ENCODE measurements at regions not wholly inside any gene's neighbourhood (a gene's known extent, or its start where the extent isn't known, plus 50 kb on each side); places are given as distances from the start of the nearest gene placed in this dataset.

GRCh38 chr11:45087900-45088160 lies 58.6 kb upstream of the PRDM11 start:
- H3K9me3 ChIP-seq (ENCODE audit: control insufficient read depth, insufficient read depth, low read length): no peaks in the 10 kb centered on the region
- H3K27me3 ChIP-seq (ENCODE audit: control insufficient read depth, insufficient read depth, low read length): peaks cover 25% of the 10 kb centered on the region
- H3K27ac ChIP-seq (ENCODE audit: low read depth, low read length): no peak overlapping the region
- ChIA-PET CTCF (interaction anchor here (1.6 to 2.7 kb wide), 3 partner anchors 16 to 151 kb away, joined by 4 to 10 read pairs (median 7); no protein-coding TSS in a partner anchor), POLR2A (no interaction called here)
- H3K4me3 ChIP-seq (ENCODE audit: low read depth, low read length): no peak overlapping the region
- DNase-seq (ENCODE audit: low read depth, low spot score): no peak
- no peak for TF ChIP-seq CTCF (IDR thresholded peaks at IDR 0.05; ENCODE audit: low read depth, low read length)

GRCh38 chr11:45089251-45089650 lies 57.2 kb upstream of the PRDM11 start:
- POLR2A ChIA-PET: interaction anchor here (0.5 kb wide), 1 partner anchor 768 kb away, joined by 5 read pairs; no protein-coding TSS in a partner anchor
- peaks cover 19% of the 10 kb centered on the region for H3K27me3 ChIP-seq (ENCODE audit: control insufficient read depth, insufficient read depth, low read length)
- H3K27ac ChIP-seq (ENCODE audit: low read depth, low read length): peak overlapping the region; percentile 52
- CTCF ChIA-PET: interaction anchor here (0.7 to 1.6 kb wide), 2 partner anchors 14 to 161 kb away, joined by 4 to 5 read pairs; no protein-coding TSS in a partner anchor
- TF ChIP-seq CTCF (IDR thresholded peaks at IDR 0.05; ENCODE audit: low read depth, low read length): no peak
- no peak overlapping the region for H3K4me3 ChIP-seq (ENCODE audit: low read depth, low read length)
- peak; percentile 68 for DNase-seq (ENCODE audit: low read depth, low spot score)
- H3K9me3 ChIP-seq (ENCODE audit: control insufficient read depth, insufficient read depth, low read length): no peaks in the 10 kb centered on the region

- Histone ChIP-seq H3K4me3 (ENCODE audit: low read depth, low read length) (no peak overlapping the region), H3K9me3 (ENCODE audit: control insufficient read depth, insufficient read depth, low read length) (no peaks in the 10 kb centered on the region), H3K27me3 (ENCODE audit: control insufficient read depth, insufficient read depth, low read length) (peaks cover 21% of the 10 kb centered on the region), H3K27ac (ENCODE audit: low read depth, low read length) (peak overlapping the region; percentile 52)
- POLR2A ChIA-PET: interaction anchor here (0.5 kb wide), 1 partner anchor 767 kb away, joined by 5 read pairs; no protein-coding TSS in a partner anchor
- CTCF ChIA-PET: interaction anchor here (0.7 kb wide), 1 partner anchor 161 kb away, joined by 5 read pairs; no protein-coding TSS in a partner anchor
- TF ChIP-seq CTCF (IDR thresholded peaks at IDR 0.05; ENCODE audit: low read depth, low read length): peak; percentile 28; the same call in 1 of the 2 replicates
- no peak for DNase-seq (ENCODE audit: low read depth, low spot score)
Measured at GRCh38 chr11:45089676-45090499, 56.6 kb upstream of the PRDM11 start.

- Histone ChIP-seq H3K27me3 (ENCODE audit: control insufficient read depth, insufficient read depth, low read length) (peaks cover 28% of the 10 kb centered on the region), H3K4me3 (ENCODE audit: low read depth, low read length) (no peak overlapping the region), H3K27ac (ENCODE audit: low read depth, low read length) (no peak overlapping the region), H3K9me3 (ENCODE audit: control insufficient read depth, insufficient read depth, low read length) (no peaks in the 10 kb centered on the region)
- ChIA-PET POLR2A (no interaction called here), CTCF (no interaction called here)
- no peak for DNase-seq (ENCODE audit: low read depth, low spot score)
- TF ChIP-seq CTCF (IDR thresholded peaks at IDR 0.05; ENCODE audit: low read depth, low read length): no peak
Measured at GRCh38 chr11:45090607-45091006, 55.8 kb upstream of the PRDM11 start.

Data from AG04450 (cell line).